ENCODE measurements at regions not wholly inside any gene's neighbourhood (a gene's known extent, or its start where the extent isn't known, plus 50 kb on each side); places are given as distances from the start of the nearest gene placed in this dataset.

- no peak for DNase-seq
Measured at GRCh38 chr6:143621876-143622605, 55.7 kb upstream of the PHACTR2 start.

- DNase-seq = no peak
Measured at GRCh38 chr6:143621159-143621873, 56.4 kb upstream of the PHACTR2 start.

- DNase-seq = no peak
Measured at GRCh38 chr6:143620447-143620846, 57.3 kb upstream of the PHACTR2 start.

GRCh38 chr6:143619824-143620401 lies 57.9 kb upstream of the PHACTR2 start:
- no peak for DNase-seq

- no peak for DNase-seq
Measured at GRCh38 chr6:143616741-143617140, 61.0 kb upstream of the PHACTR2 start.

GRCh38 chr6:143615785-143616184 lies 62.0 kb upstream of the PHACTR2 start:
- no peak for DNase-seq

- DNase-seq = no peak
Measured at GRCh38 chr6:143614235-143614634, 63.5 kb upstream of the PHACTR2 start.

GRCh38 chr6:143613749-143614148 lies 64.0 kb upstream of the PHACTR2 start:
- DNase-seq = no peak

GRCh38 chr6:143612186-143612585 lies 65.6 kb upstream of the PHACTR2 start:
- peak; percentile 56 for DNase-seq

- DNase-seq = no peak
Measured at GRCh38 chr6:143611580-143611979, 66.2 kb upstream of the PHACTR2 start.

GRCh38 chr6:143609972-143610371 lies 67.8 kb upstream of the PHACTR2 start:
- no peak for DNase-seq

- DNase-seq = no peak
Measured at GRCh38 chr6:143609501-143609900, 68.3 kb upstream of the PHACTR2 start.

GRCh38 chr6:143608906-143609305 lies 68.9 kb upstream of the PHACTR2 start:
- DNase-seq = peak; percentile 90

GRCh38 chr6:143607974-143608373 lies 69.8 kb upstream of the PHACTR2 start:
- DNase-seq = peak; percentile 92

GRCh38 chr6:143607168-143607567 lies 70.6 kb upstream of the PHACTR2 start:
- DNase-seq = no peak

GRCh38 chr6:143605906-143606521 lies 71.8 kb upstream of the PHACTR2 start:
- no peak for DNase-seq

- DNase-seq = no peak
Measured at GRCh38 chr6:143603455-143603854, 74.3 kb upstream of the PHACTR2 start.

GRCh38 chr6:143601504-143601903 lies 76.3 kb upstream of the PHACTR2 start:
- DNase-seq = no peak

GRCh38 chr6:143600821-143601220 lies 76.9 kb upstream of the PHACTR2 start:
- DNase-seq = no peak

- no peak for DNase-seq
Measured at GRCh38 chr6:143598466-143599080, 79.2 kb upstream of the PHACTR2 start.

- DNase-seq = no peak
Measured at GRCh38 chr6:143596866-143597265, 80.9 kb upstream of the PHACTR2 start.

GRCh38 chr6:143595251-143596036 lies 82.3 kb upstream of the PHACTR2 start:
- DNase-seq = no peak

Data from NCI-H82 (cell line).